ENCODE measurements at regions not wholly inside any gene's neighbourhood (a gene's known extent, or its start where the extent isn't known, plus 50 kb on each side); places are given as distances from the start of the nearest gene placed in this dataset.

- no peak overlapping the region for H3K27ac ChIP-seq
- H3K4me3 ChIP-seq: no peak overlapping the region
- TF ChIP-seq, protein P1, sequence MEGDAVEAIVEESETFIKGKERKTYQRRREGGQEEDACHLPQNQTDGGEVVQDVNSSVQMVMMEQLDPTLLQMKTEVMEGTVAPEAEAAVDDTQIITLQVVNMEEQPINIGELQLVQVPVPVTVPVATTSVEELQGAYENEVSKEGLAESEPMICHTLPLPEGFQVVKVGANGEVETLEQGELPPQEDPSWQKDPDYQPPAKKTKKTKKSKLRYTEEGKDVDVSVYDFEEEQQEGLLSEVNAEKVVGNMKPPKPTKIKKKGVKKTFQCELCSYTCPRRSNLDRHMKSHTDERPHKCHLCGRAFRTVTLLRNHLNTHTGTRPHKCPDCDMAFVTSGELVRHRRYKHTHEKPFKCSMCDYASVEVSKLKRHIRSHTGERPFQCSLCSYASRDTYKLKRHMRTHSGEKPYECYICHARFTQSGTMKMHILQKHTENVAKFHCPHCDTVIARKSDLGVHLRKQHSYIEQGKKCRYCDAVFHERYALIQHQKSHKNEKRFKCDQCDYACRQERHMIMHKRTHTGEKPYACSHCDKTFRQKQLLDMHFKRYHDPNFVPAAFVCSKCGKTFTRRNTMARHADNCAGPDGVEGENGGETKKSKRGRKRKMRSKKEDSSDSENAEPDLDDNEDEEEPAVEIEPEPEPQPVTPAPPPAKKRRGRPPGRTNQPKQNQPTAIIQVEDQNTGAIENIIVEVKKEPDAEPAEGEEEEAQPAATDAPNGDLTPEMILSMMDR (IDR thresholded peaks at IDR 0.05): no peak
- TF ChIP-seq POLR2A (IDR thresholded peaks at IDR 0.05) (no peak), EP300 (IDR thresholded peaks at IDR 0.05) (no peak), POLR2AphosphoS5 (IDR thresholded peaks at IDR 0.05) (no peak)
- ATAC-seq (ENCODE audit: low FRiP score in 2 of 2) (no peak), DNase-seq (no peak)
- no peaks in the 10 kb centered on the region for H3K4me1 ChIP-seq
- peaks cover 0 to 16% (median 2%) of the 10 kb centered on the region in 4 donors for H3K9me3 ChIP-seq
- no peaks in the 10 kb centered on the region for H3K27me3 ChIP-seq
- H3K36me3 ChIP-seq: no peaks in the 10 kb centered on the region
Observed at GRCh38 chr3:96491868-96492267, 322.5 kb upstream of the EPHA6 start.

GRCh38 chr3:96510334-96510733, 304.1 kb upstream of the EPHA6 start:
- H3K4me1 ChIP-seq: no peaks in the 10 kb centered on the region
- H3K36me3 ChIP-seq: no peaks in the 10 kb centered on the region
- WGBS, 2 donors: 91% methylated on average over 7 of the region's 7 CpGs
- TF ChIP-seq EP300 (IDR thresholded peaks at IDR 0.05) (no peak), POLR2A (IDR thresholded peaks at IDR 0.05) (no peak), POLR2AphosphoS5 (IDR thresholded peaks at IDR 0.05) (no peak)
- TF ChIP-seq, protein P1 (IDR thresholded peaks at IDR 0.05): no peak
- ATAC-seq (ENCODE audit: low FRiP score in 2 of 2) (no peak), DNase-seq (no peak)
- no peak overlapping the region for H3K27ac ChIP-seq
- H3K9me3 ChIP-seq: no peaks in the 10 kb centered on the region
- H3K4me3 ChIP-seq: no peak overlapping the region
- H3K27me3 ChIP-seq: no peaks in the 10 kb centered on the region

- H3K27me3 ChIP-seq: no peaks in the 10 kb centered on the region
- no peaks in the 10 kb centered on the region for H3K36me3 ChIP-seq
- no peak for DNase-seq
- no peak overlapping the region for H3K27ac ChIP-seq
- no peaks in the 10 kb centered on the region for H3K4me1 ChIP-seq
- ATAC-seq (ENCODE audit: low FRiP score in 2 of 2): no peak
- no peaks in the 10 kb centered on the region for H3K9me3 ChIP-seq
- TF ChIP-seq, protein P1 (IDR thresholded peaks at IDR 0.05): no peak
- no peak overlapping the region for H3K4me3 ChIP-seq
Observed at GRCh38 chr3:96537165-96537564, 277.2 kb upstream of the EPHA6 start.

- Histone ChIP-seq H3K27ac (no peak overlapping the region), H3K4me3 (no peak overlapping the region), H3K9me3 (no peaks in the 10 kb centered on the region), H3K36me3 (no peaks in the 10 kb centered on the region), H3K4me1 (no peaks in the 10 kb centered on the region), H3K27me3 (no peaks in the 10 kb centered on the region)
- ATAC-seq (ENCODE audit: low FRiP score in 2 of 2) (no peak), DNase-seq (no peak)
- TF ChIP-seq POLR2A (IDR thresholded peaks at IDR 0.05) (no peak), POLR2AphosphoS5 (IDR thresholded peaks at IDR 0.05) (no peak), EP300 (IDR thresholded peaks at IDR 0.05) (no peak)
- TF ChIP-seq, protein P1 (IDR thresholded peaks at IDR 0.05): no peak
- WGBS, 2 donors: 68 to 71% methylated on average over 1 of the region's 1 CpG
Observed at GRCh38 chr3:96538186-96538585, 276.2 kb upstream of the EPHA6 start.

- DNase-seq: no peak
- Histone ChIP-seq H3K9me3 (peaks cover 0 to 5% (median 0%) of the 10 kb centered on the region in 4 donors), H3K4me1 (no peaks in the 10 kb centered on the region), H3K4me3 (no peak overlapping the region), H3K36me3 (no peaks in the 10 kb centered on the region), H3K27ac (no peak overlapping the region), H3K27me3 (no peaks in the 10 kb centered on the region)
- TF ChIP-seq POLR2AphosphoS5 (IDR thresholded peaks at IDR 0.05): no peak
- TF ChIP-seq, protein P1 (IDR thresholded peaks at IDR 0.05): no peak
- no peak for TF ChIP-seq EP300 (IDR thresholded peaks at IDR 0.05)
- TF ChIP-seq POLR2A (IDR thresholded peaks at IDR 0.05): no peak
- 56 to 66% methylated on average over 3 of the region's 3 CpGs for WGBS, 2 donors
- no peak for ATAC-seq (ENCODE audit: low FRiP score in 2 of 2)
Observed at GRCh38 chr3:96548073-96548472, 266.3 kb upstream of the EPHA6 start.

Data from upper lobe of left lung (tissue), 6 donors.